Activated naive CD8-positive, alpha-beta T cell treated with anti-CD3 and anti-CD28 coated beads, Interleukin-2, amount 50 U/mL, for 24 hours (primary cell): ENCODE measurements at regions not wholly inside any gene's neighbourhood (a gene's known extent, or its start where the extent isn't known, plus 50 kb on each side); places are given as distances from the start of the nearest gene placed in this dataset.

Experiments
- ATAC-seq: fragments of 150-1000 bp; cut with Tn5 transposase; one replicate; pipeline ENCODE4 v1.10.0; 2021
- DNase-seq: peaks from one replicate; pipeline ENCODE4 v3.0.0; 2021
- H3K27ac Mint-ChIP-seq: one replicate; pipeline ENCODE4 v1.8.0; 2021; ENCODE audit warnings: mild to moderate bottlenecking, mixed read lengths
- H3K27me3 Mint-ChIP-seq: one replicate; pipeline ENCODE4 v1.8.0; 2021; ENCODE audit warnings: mixed read lengths
- H3K36me3 Mint-ChIP-seq: one replicate; pipeline ENCODE4 v1.8.0; 2021; ENCODE audit warnings: low read depth, mixed read lengths
- H3K4me1 Mint-ChIP-seq: one replicate; pipeline ENCODE4 v1.8.0; 2021; ENCODE audit warnings: mixed read lengths
- H3K4me3 Mint-ChIP-seq: one replicate; pipeline ENCODE4 v1.8.0; 2021; ENCODE audit warnings: mild to moderate bottlenecking, moderate library complexity, mixed read lengths
- H3K9me3 Mint-ChIP-seq: one replicate; pipeline ENCODE4 v1.8.0; 2021; ENCODE audit warnings: mixed read lengths

GRCh38 chr7:153838591-153838990 lies 213.6 kb upstream of the DPP6 start:
- no peak for ATAC-seq
- Mint-ChIP-seq H3K4me1 (no peaks in the 10 kb centered on the region), H3K4me3 (no peak overlapping the region), H3K27ac (no peak overlapping the region), H3K36me3 (no peaks in the 10 kb centered on the region), H3K9me3 (peaks cover 13% of the 10 kb centered on the region), H3K27me3 (no peaks in the 10 kb centered on the region)
- no peak for DNase-seq

- Mint-ChIP-seq H3K9me3 (peaks cover 15% of the 10 kb centered on the region), H3K4me1 (no peaks in the 10 kb centered on the region), H3K36me3 (no peaks in the 10 kb centered on the region), H3K27ac (no peak overlapping the region), H3K27me3 (no peaks in the 10 kb centered on the region), H3K4me3 (no peak overlapping the region)
- DNase-seq (no peak), ATAC-seq (no peak)
Measured at GRCh38 chr7:153840861-153841260, 211.3 kb upstream of the DPP6 start.

- ATAC-seq (no peak), DNase-seq (no peak)
- Mint-ChIP-seq H3K27ac (no peak overlapping the region), H3K9me3 (peaks cover 27% of the 10 kb centered on the region), H3K27me3 (no peaks in the 10 kb centered on the region), H3K4me3 (no peak overlapping the region), H3K36me3 (no peaks in the 10 kb centered on the region), H3K4me1 (no peaks in the 10 kb centered on the region)
Measured at GRCh38 chr7:153847828-153848227, 204.4 kb upstream of the DPP6 start.

GRCh38 chr7:153852261-153852660 lies 199.9 kb upstream of the DPP6 start:
- no peak for ATAC-seq
- H3K36me3 Mint-ChIP-seq, result no peaks in the 10 kb centered on the region
- peaks cover 19% of the 10 kb centered on the region for H3K9me3 Mint-ChIP-seq
- no peaks in the 10 kb centered on the region for H3K27me3 Mint-ChIP-seq
- H3K27ac Mint-ChIP-seq, result no peak overlapping the region
- no peak for DNase-seq
- H3K4me1 Mint-ChIP-seq, result no peaks in the 10 kb centered on the region
- H3K4me3 Mint-ChIP-seq, result no peak overlapping the region

- no peak for DNase-seq
- Mint-ChIP-seq H3K36me3 (no peaks in the 10 kb centered on the region), H3K27me3 (no peaks in the 10 kb centered on the region), H3K9me3 (peaks cover 11% of the 10 kb centered on the region), H3K4me3 (no peak overlapping the region), H3K27ac (no peak overlapping the region), H3K4me1 (no peaks in the 10 kb centered on the region)
- no peak for ATAC-seq
Measured at GRCh38 chr7:153858355-153858754, 193.8 kb upstream of the DPP6 start.

- no peak overlapping the region for H3K4me3 Mint-ChIP-seq
- no peak for ATAC-seq
- no peak overlapping the region for H3K27ac Mint-ChIP-seq
- H3K36me3 Mint-ChIP-seq, result no peaks in the 10 kb centered on the region
- H3K4me1 Mint-ChIP-seq, result no peaks in the 10 kb centered on the region
- peaks cover 17% of the 10 kb centered on the region for H3K9me3 Mint-ChIP-seq
- H3K27me3 Mint-ChIP-seq, result no peaks in the 10 kb centered on the region
- no peak for DNase-seq
Measured at GRCh38 chr7:153859239-153859638, 193.0 kb upstream of the DPP6 start.

GRCh38 chr7:153886506-153887441 lies 165.4 kb upstream of the DPP6 start:
- H3K4me1 Mint-ChIP-seq, result no peaks in the 10 kb centered on the region
- peaks cover 4% of the 10 kb centered on the region for H3K9me3 Mint-ChIP-seq
- peaks cover 28% of the 10 kb centered on the region for H3K27me3 Mint-ChIP-seq
- ATAC-seq (no peak), DNase-seq (no peak)
- no peak overlapping the region for H3K4me3 Mint-ChIP-seq
- H3K36me3 Mint-ChIP-seq, result peaks cover 2% of the 10 kb centered on the region
- no peak overlapping the region for H3K27ac Mint-ChIP-seq

GRCh38 chr7:153887749-153888569 lies 164.2 kb upstream of the DPP6 start:
- no peak for ATAC-seq
- H3K27ac Mint-ChIP-seq, result no peak overlapping the region
- peaks cover 4% of the 10 kb centered on the region for H3K9me3 Mint-ChIP-seq
- no peak for DNase-seq
- no peaks in the 10 kb centered on the region for H3K4me1 Mint-ChIP-seq
- peaks cover 2% of the 10 kb centered on the region for H3K36me3 Mint-ChIP-seq
- H3K27me3 Mint-ChIP-seq, result peaks cover 28% of the 10 kb centered on the region
- no peak overlapping the region for H3K4me3 Mint-ChIP-seq

- Mint-ChIP-seq H3K27ac (no peak overlapping the region), H3K4me3 (no peak overlapping the region), H3K27me3 (peaks cover 18% of the 10 kb centered on the region), H3K36me3 (peaks cover 2% of the 10 kb centered on the region), H3K4me1 (no peaks in the 10 kb centered on the region), H3K9me3 (peaks cover 9% of the 10 kb centered on the region)
- DNase-seq, result no peak
- ATAC-seq, result no peak
Measured at GRCh38 chr7:153891990-153892389, 160.2 kb upstream of the DPP6 start.

- Mint-ChIP-seq H3K9me3 (peaks cover 14% of the 10 kb centered on the region), H3K4me3 (no peak overlapping the region), H3K4me1 (no peaks in the 10 kb centered on the region), H3K27me3 (no peaks in the 10 kb centered on the region), H3K27ac (no peak overlapping the region), H3K36me3 (no peaks in the 10 kb centered on the region)
- DNase-seq (no peak), ATAC-seq (no peak)
Measured at GRCh38 chr7:153902862-153903261, 149.3 kb upstream of the DPP6 start.

- no peak for ATAC-seq
- no peaks in the 10 kb centered on the region for H3K27me3 Mint-ChIP-seq
Measured at GRCh38 chr7:153912211-153912610, 140.0 kb upstream of the DPP6 start.

GRCh38 chr7:153920126-153920525 lies 132.1 kb upstream of the DPP6 start:
- ATAC-seq (no peak), DNase-seq (no peak)
- Mint-ChIP-seq H3K27ac (no peak overlapping the region), H3K27me3 (no peaks in the 10 kb centered on the region), H3K36me3 (no peaks in the 10 kb centered on the region), H3K4me3 (no peak overlapping the region), H3K4me1 (no peaks in the 10 kb centered on the region), H3K9me3 (peaks cover 7% of the 10 kb centered on the region)

More at GRCh38 chr7:153912211-153912610, 140.0 kb upstream of the DPP6 start:
- DNase-seq, result no peak
- Mint-ChIP-seq H3K36me3 (no peaks in the 10 kb centered on the region), H3K4me1 (no peaks in the 10 kb centered on the region), H3K27ac (no peak overlapping the region), H3K9me3 (no peaks in the 10 kb centered on the region), H3K4me3 (no peak overlapping the region)

GRCh38 chr7:153920897-153921296 lies 131.3 kb upstream of the DPP6 start:
- H3K36me3 Mint-ChIP-seq, result no peaks in the 10 kb centered on the region
- H3K27me3 Mint-ChIP-seq, result no peaks in the 10 kb centered on the region
- H3K27ac Mint-ChIP-seq, result no peak overlapping the region
- H3K4me1 Mint-ChIP-seq, result no peaks in the 10 kb centered on the region
- no peak for ATAC-seq
- H3K4me3 Mint-ChIP-seq, result no peak overlapping the region
- H3K9me3 Mint-ChIP-seq, result peaks cover 8% of the 10 kb centered on the region
- DNase-seq, result no peak

GRCh38 chr7:153921408-153921807 lies 130.8 kb upstream of the DPP6 start:
- H3K4me3 Mint-ChIP-seq, result no peak overlapping the region
- no peak for ATAC-seq
- no peaks in the 10 kb centered on the region for H3K36me3 Mint-ChIP-seq
- no peak overlapping the region for H3K27ac Mint-ChIP-seq
- H3K9me3 Mint-ChIP-seq, result peaks cover 13% of the 10 kb centered on the region
- no peak for DNase-seq
- no peaks in the 10 kb centered on the region for H3K27me3 Mint-ChIP-seq
- H3K4me1 Mint-ChIP-seq, result no peaks in the 10 kb centered on the region

- H3K9me3 Mint-ChIP-seq, result peaks cover 22% of the 10 kb centered on the region
- no peak for ATAC-seq
Measured at GRCh38 chr7:153930696-153931095, 121.5 kb upstream of the DPP6 start.

More at GRCh38 chr7:153930696-153931095, 121.5 kb upstream of the DPP6 start:
- Mint-ChIP-seq H3K4me1 (no peaks in the 10 kb centered on the region), H3K27ac (no peak overlapping the region), H3K4me3 (no peak overlapping the region), H3K36me3 (no peaks in the 10 kb centered on the region), H3K27me3 (no peaks in the 10 kb centered on the region)
- no peak for DNase-seq
